HCT116 (cell line): ENCODE measurements at regions not wholly inside any gene's neighbourhood (a gene's known extent, or its start where the extent isn't known, plus 50 kb on each side); places are given as distances from the start of the nearest gene placed in this dataset.

Experiments
- CTCF ChIP-seq, 3 experiments: fragments of 200-600 bp in 1 of 3; sonication (generic) in 1 of 3; IDR thresholded peaks in 2 of 3; conservative IDR thresholded peaks in 1 of 3; 2 replicates each; pipeline ENCODE4 v1.5.1; 2012 to 2017; ENCODE audit warnings: low read depth in 2 of 3, low read length in 2 of 3, antibody characterized with exemption in 1 of 3, borderline replicate concordance in 1 of 3, control low read depth in 1 of 3, mild to moderate bottlenecking in 1 of 3, mixed read lengths in 1 of 3, mixed run types in 1 of 3, moderate library complexity in 1 of 3; ENCODE audit not compliant: insufficient read depth in 1 of 3
- EZH2 ChIP-seq: fragments of 200-600 bp; sonication (generic); IDR thresholded peaks from 2 replicates; pipeline ENCODE4 v1.6.1; 2017; ENCODE audit warnings: antibody characterized with exemption, mixed run types
- POLR2A ChIP-seq: IDR thresholded peaks from 2 replicates; pipeline ENCODE4 v1.7.0; 2011; ENCODE audit warnings: borderline replicate concordance; ENCODE audit not compliant: insufficient read depth, insufficient read length; ENCODE audit errors: extremely low read depth
- POLR2AphosphoS5 ChIP-seq: IDR thresholded peaks from 2 replicates; pipeline ENCODE4 v1.6.1; 2011; ENCODE audit warnings: mild to moderate bottlenecking, low read depth, low read length, moderate library complexity

- TF ChIP-seq POLR2A, result no peak
- TF ChIP-seq POLR2AphosphoS5, result no peak
- peak; percentile 23 to 51 (median 29); a peak in 5 of 6 replicates for TF ChIP-seq CTCF (IDR thresholded peaks at IDR 0.05 in 2 of 3, conservative IDR thresholded peaks at IDR 0.05 in 1 of 3; ENCODE audit: borderline replicate concordance in 1 of 3, insufficient read depth in 1 of 3, low read depth in 2 of 3, low read length in 2 of 3)
- no peak for TF ChIP-seq EZH2
These were observed 163.6 kb upstream of the CENPW start for GRCh38 chr6:126176282-126176681.
